HG03103 (cell line): ENCODE measurements at regions not wholly inside any gene's neighbourhood (a gene's known extent, or its start where the extent isn't known, plus 50 kb on each side); places are given as distances from the start of the nearest gene placed in this dataset.

Experiments used
- ATAC-seq: cut with Tn5 transposase; IDR thresholded peaks from one replicate; pipeline ENCODE4 v1.9.1; 2021; ENCODE audit warnings: low read depth; ENCODE audit not compliant: unreplicated experiment

DNA sequence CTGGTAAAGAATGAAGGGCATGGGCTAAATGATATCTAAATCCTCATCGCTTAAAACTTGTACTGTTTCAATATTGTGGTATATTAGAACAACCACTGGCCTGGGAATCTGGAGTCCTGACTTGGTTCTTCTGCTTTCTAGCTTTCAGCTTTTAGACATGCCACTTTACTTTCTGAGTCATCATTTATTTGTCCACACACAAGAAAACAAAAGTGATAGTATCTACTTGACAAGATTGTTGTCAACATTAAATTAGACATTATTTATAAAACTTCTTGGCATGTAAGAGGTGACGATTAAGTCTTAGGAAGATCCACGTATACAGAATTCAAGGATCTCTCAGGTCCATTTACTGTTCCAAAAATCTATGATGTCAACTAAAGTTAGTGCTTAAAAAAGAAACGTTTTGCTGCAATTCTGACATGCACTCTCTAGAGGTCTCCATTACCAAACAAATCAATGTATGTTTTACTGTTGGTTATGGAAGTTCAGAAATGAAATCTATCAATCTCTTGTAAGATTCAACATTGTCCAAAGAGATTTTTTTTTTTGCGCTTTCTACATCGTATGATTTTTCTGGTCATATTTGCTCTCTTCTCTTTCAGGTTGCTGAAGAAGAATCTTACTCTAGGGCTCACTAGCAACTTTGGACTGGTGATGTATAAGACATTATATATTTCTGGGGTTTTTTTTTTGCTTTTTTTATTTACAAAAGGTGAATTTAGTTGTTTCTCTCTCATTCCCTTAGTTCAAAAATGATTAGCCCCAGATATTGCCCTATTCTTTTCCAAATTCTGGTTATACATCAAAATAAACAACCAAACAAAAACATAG lies 53.6 kb upstream of the DYNC1I1 start:
- ATAC-seq, result no peak

DNA sequence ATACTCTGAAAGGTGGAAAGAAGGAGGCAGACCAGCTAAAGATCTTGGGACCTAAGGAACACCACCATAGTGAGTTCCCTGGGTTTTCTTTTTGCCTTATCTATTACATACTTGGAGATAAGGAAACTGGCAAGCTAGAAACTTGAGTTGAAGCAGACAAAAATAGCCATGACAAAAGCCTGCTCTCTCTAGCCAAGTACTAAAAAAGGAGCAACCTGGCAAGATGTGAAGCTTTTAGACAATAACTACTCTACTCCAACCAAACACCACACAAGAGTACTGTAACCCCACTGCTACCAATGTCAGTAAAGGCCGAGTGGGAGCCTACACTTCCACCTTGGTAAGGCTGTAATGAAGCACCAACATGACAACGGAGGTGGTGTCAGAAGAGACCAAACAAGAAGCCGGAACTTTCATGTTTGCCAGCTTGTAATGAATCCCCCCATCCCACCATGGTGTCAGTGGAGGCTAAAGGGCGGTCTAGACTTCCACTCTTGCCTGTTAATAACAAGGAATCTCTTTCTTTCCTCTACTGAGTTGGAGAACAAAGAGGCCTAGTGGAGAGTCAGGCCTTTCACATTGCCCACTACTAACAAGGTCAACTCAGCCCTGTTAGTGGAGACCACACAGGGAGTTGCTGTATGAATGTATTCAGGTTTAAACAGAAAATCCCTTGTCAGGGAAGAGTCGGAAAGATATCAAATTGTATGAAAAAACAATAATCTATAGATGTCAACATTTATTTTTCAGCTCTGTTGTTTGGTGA lies 55.8 kb upstream of the DYNC1I1 start:
- no peak for ATAC-seq

DNA sequence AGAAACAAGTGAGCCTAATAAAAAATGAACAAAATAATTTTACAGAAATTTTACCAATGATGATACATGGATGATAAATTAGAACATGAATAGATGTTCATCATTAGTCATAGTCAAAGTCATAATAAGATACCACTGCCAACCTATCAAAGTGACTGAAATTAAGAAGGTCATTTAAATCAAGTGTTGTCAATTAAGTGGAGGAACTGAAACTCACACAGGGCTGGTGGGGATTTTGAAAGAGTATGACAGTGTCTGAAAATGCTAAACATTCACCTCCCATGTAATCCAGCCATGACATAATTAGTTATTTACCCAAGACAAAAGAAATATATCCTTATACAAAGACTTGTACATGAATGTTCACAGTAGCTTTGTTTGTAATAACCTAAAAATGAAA lies 57.1 kb upstream of the DYNC1I1 start:
- ATAC-seq, result no peak

DNA sequence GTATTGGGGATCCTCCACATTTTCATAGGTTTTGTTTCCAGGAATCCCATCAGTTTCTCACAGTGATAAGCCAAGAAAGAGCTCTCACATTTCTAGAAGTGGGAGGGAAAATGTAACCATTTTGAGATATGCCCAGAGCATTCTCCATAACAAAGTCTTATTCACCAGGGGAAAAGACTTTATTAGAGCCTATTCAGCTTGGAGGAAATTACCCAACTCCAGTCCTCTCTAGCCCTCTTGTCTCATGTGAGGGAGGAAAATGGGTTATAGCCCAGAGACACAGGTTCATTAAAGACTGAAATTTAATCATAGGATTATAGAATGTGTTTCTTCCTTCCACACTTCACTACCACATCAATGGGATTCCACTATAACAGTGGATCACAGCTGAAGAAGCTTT lies 61.6 kb upstream of the DYNC1I1 start:
- ATAC-seq, result no peak

DNA sequence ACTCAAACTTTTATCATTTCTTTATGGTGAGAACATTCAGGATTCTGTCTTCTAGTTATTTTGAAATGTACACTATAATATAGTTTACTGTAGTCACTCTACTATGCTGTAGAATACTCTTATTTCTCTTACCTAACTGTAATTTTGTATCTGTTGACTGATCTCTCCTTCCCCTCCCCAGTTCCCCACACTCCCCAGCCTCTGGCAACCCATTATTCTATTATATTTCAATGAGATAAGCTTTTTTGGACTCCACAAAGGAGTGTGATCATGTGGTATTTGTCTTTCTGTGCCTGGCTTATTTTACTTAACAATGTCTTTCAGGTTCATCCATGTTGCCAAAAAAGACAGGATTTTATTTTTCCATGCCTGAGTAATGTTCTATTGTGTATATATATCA lies 71.4 kb upstream of the DYNC1I1 start:
- ATAC-seq, result no peak

DNA sequence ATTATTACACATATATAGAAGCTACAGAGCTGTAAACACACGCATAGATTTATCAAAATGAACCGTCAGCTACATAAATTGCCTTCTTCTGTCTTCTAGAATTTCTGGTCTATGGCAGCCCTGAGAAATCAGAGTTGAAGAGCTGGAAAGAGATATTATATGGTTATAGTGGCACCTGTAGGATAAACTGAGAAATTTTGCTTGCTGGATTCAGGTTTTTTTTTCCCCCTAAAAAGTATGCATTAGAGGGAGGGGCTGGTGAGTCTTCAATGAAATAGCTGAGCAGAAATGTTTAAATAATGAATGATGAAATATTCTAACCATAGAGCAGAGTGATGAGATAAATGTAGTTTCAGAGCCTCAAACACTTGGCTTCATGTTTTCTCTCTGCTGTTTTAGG lies 78.0 kb upstream of the DYNC1I1 start:
- ATAC-seq, result no peak

DNA sequence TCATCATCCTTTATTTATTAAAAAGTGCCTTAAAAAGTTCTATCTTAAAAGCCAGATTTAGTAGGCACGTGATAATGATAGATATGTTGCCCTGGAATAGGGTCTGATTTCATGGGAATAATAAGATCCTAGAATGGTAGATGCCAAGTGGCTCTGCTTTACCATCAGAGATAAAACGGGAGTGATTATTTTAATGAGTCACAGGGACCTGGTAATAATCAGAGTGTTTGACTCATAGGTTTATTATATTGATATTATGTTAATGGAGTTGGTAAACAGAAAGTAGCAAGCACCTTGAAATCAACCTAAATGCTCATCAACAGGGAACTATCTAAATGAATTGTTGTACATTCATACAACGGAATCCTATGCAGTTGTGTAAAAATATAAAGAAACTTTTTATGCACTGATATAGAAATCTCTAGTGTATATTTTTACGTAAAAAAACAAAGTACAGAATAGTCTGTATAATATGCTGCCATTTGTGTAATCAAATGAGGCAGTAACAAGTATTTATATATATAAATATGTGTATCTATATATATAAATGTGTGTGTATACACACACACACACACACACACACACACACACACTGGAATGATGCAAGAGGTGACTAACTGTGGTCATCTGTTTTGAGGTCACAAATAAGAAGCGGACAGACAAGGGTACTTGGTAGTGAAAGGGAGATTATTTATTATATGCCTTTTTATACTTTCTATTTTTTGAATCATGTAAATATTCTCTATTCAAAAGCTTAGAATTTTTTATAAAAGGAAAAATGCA lies 78.6 kb upstream of the DYNC1I1 start:
- ATAC-seq, result no peak

DNA sequence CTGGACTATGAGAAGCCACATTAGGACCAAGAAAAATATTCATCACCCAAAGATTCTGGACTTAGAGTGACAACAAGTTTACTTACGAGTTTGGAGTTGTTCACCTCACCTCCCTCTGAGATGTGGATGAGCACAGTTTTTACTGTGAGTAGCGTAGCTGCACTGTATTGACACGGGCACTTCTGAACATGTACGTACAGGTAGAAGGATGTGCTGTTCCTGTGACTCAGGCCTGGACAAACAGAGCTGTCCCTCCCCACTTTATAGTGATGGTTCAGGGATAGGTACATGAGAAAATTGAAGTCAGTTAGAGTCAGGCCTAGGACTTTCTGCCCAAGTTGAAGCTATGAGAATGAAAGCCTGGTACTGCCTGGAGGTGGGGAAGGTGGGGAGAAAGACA lies 80.9 kb upstream of the DYNC1I1 start:
- ATAC-seq, result no peak

DNA sequence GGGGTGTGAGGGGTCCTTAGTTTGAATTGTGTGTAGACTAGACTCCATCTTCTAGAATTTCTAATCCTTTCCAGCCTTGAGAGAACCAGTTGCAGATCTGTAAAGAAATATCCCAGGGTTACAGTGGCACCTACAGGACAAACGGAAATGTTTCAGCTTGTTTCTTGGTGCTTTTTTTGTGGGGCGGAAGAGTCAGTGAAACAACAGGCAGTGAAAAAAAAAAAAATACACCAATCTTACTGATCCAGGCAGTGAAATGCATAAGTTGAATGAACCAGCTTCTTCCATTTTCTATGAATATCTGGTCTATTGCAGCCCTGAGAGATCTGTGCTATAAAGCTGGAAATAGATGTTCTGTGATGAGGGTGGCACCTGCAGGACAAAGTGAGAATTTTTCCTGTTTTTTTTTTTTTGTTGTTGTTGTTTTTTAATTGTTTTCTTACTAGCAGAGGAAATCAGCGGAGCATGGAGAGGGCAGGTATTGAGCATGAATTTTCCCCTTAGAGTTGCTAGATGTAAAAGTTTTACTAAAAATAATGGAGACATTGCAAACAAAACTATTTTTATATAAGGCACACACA lies 81.9 kb upstream of the DYNC1I1 start:
- peak; percentile 76 for ATAC-seq

DNA sequence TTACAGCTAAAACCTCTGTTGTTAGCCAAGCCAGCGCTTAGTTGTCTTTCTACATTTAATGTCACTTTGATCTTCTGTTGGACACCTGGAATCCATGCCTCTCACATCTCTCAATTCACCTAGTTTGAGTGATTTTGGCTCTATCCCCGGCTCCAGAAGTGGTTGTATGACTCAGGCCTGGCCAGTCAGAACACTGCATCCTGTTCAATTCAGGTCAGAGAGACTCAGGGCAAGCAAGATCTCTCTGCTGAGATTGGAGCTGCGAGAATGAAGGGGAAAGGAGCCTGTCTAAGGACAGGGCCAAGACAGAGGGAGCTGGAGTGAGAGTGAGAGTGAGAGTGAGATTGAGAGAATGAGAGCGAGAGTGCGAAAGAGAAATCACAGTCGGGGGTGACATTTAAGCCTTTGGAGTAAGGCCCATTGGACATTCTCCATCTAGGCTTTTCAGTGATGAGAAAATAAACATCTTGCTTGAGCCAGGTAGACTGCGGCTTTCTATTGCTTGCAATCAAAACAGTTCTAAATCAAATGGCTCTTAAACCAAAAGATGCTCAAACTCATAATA lies 83.3 kb upstream of the DYNC1I1 start:
- ATAC-seq, result no peak

DNA sequence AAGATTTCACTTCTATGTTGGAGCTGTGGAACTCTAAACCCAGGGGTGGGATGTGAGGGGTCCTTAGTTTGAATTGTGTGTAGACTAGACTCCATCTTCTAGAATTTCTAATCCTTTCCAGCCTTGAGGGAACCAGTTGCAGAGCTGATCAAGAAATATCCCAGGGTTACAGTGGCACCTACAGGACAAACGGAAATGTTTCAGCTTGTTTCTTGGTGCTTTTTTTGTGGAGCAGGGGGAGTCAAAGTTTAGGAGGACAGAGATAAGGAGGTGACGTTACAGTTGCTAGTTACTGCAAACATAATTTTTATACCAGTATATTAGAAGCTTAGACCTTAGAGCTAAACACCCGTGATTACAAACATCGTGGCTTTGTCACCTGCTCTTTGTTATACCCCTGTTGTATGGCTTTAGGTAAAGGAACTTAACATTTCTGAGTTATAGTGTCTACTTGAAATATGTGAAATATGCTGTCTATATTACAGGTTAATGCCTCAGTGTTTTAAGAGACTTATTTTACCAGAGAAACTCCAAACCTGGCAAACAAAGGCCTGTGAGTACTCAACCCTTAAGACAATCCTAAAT lies 84.5 kb upstream of the DYNC1I1 start:
- no peak for ATAC-seq

DNA sequence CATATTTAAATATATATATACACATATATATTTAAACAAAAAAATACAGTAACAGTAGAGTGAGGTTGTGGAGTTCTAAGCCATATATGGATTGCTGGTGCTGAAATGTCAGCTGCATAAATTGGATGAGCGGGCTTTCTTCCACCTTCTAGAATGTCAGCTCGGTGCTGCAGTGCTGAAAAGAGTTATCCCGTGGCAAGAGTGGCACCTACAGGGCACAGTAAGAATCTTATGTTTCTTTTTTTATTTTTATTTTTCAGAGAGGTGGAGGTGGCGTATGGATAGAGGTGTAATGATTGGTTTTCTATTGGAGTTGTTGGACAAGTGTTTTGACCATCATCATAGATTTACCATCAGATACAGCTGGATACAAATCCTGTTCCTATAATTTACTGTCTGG lies 86.2 kb upstream of the DYNC1I1 start:
- no peak for ATAC-seq

DNA sequence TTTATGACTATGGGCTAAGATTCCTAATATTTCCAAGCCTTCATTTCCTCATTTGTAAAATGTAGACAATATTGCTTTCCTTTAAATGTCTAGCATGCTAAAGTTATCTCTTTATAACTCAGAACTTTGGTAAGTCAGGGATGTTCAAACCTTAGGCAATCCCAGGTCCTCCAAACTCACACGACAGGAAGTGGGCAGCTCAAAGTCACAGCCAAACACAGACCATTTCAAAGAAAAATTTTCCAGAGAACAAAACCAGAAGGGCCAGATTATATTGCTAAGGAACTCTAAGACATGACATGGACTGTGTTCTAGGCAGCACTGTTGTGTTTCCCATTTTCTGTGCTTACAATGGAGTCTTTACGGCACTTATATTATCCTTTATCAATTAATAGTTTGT lies 87.8 kb upstream of the DYNC1I1 start:
- no peak for ATAC-seq

DNA sequence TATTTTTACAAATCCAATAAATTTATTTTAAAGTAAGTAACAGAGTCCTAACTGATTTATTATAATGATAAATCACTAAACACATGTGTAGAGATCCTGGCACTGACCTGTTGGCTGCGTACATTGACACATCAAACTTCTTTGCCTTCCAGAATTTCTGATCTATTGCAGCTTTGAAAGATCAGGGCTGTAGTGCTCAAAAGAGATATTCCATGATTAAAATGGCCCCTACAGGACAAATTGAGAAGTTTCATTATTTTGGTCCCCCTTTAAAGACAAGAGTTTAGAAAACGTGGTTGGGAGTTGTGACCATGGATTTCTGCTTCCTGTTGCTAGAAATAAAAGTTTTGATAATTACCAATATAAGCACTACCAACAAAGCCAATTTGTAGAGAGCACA lies 87.7 kb upstream of the PDK4 start:
- ATAC-seq, result no peak

DNA sequence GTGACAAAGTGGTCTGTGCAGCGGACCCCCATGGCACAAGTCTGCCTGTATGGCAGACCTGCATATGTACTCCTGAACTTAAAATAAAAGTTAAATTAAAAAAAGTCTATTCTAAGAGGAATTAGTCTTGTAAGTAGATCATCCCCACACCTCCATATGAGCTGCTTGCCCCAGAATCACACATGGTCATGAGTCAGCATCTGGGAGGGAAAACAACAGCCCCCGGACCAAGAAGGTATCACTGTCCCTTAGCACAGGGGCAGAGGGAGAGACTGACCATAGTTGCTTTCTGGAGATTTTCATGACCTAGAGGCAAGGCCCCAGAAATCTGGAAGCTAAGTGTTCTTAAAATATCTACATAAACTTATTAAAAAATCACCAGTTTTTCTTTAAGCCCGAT lies 86.6 kb upstream of the PDK4 start:
- ATAC-seq, result no peak

DNA sequence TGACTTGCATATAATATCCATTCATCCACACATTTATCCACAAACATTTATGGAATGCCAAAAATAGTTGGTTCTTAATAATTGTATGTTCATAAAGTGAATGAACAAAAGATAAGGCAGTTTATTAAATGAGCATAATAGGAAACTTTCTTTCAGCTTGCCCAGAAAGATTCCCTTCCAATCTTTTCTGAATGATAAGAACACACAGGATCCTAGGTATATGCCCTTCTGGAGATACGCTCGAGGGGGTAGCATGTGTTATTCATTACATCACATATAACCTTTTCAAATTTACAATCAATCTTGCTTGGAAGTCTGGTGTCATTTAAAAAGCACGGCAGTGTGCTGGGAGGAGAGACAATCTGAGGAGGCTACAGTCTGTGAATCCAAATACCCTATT lies 80.4 kb upstream of the PDK4 start:
- ATAC-seq, result no peak

DNA sequence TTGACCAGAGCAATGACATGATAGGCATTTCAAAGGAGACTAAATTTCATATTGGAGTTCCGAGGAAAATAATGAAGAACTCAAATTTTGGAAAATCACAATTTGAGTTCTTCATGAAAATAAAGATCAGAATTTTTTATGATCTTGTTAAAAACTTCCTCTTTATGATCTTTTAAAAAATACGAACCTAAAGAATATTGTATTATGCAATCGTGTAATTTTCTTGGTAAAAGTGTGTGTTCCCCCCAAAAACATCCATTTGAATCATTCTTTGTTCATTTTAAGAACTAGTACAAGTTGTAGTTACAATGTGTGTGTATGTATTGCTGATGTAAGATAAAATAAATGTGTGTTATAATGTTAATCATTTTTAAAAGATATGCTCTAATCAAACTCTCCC lies 79.3 kb upstream of the PDK4 start:
- no peak for ATAC-seq

DNA sequence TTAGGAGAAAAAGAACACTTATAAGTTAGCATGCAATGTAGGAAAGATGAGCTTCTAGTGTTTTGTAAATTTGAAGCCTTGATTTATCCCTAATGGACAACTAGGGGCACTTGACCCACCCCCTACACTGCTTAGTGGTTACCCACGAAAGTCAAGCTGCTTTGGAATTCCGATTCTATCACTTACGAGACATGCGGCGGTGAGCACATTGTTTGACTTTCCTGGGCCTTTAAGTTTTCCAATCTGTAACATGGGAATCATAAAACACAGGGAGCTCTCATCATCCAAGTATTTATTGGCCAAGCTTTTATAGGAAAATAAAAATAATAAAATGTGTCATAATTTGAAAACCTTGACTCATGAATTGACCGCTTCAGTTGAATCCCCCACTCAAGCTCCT lies 78.7 kb upstream of the PDK4 start:
- ATAC-seq, result no peak

DNA sequence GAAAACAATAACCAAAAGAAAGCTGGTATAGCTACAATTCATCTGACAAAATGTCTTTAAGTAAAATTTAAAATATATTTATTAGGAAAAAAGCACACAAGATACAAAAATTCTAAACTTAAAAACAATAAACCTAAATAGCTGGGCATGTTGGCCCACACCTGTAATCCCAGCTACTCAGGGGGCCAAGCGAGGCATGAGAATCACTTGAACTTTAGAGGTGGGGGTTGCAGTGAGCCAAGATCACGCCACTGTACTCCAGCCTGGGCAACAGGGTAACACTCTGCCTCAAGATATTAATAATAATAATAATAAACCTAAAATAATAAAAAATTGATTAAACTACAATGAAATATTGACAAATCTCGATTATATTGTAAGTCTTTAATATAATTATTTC lies 77.8 kb upstream of the PDK4 start:
- no peak for ATAC-seq

DNA sequence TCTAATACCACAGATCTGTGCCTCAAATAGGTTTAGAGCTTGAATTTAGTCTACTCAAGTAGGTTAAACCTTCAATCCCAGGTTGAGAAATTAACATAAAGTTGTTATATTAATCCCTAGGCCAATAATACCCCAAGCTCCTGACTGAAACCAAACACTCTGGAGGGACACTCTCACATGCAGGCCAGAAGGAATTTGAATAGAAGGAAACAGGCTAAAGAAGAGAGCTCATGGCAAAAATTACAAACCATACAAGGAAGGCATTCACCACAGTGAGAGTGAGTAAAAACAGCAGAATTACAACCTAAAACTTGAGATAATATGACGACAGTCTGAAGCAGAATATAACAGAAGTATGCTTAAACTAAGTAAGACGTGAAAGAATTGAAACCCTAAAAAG lies 76.1 kb upstream of the PDK4 start:
- no peak for ATAC-seq
